ENCODE measurements at regions not wholly inside any gene's neighbourhood (a gene's known extent, or its start where the extent isn't known, plus 50 kb on each side); places are given as distances from the start of the nearest gene placed in this dataset.

DNA sequence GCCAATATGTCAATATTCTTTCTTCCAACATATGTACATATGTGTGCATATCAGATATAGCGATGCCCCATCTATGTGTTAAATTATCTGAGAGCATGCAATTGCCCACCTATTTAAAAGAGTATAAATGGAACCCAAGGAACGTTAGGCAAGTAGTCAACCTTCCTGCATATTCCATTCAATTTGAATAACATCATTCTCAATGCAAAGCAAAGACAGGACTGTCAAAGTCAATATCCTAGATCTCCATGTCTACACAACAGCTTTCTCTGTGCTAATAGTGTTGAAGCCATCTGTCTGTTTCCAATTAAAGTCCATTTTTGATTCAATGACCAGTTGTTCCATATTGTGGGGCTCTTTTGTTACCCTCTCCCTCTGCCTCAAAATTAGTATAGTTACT, 85.3 kb upstream of the COX7C start:
- POLR2A ChIA-PET: no interaction called here
- ATAC-seq: no peak

DNA sequence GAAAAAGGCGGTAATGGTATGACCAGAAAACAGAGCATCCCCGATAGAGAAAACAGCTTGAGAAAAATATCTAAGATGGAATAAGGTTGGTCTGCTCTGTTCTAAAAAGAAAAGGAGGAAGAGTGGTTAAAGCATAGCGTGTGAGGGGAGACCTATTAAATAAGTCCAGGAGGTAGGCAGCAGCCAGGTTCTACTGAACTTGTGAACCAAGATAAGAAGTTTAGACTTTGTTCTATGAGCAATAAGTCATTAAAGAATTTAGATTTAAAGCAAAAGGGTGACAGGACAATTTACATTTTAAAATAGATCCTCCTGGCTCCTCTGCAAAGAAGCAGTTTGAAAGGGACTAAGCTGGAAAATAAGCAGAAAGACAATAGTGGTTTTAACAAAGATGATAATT, 81.3 kb upstream of the COX7C start:
- Mint-ChIP-seq H3K4me1 (no peaks in the 10 kb centered on the region), H3K9me3 (no peaks in the 10 kb centered on the region), H3K36me3 (no peaks in the 10 kb centered on the region), H3K27me3 (ENCODE audit: low read depth) (no peaks in the 10 kb centered on the region), H3K4me3 (no peak overlapping the region), H3K27ac (no peak overlapping the region)
- TF ChIP-seq, protein P1, sequence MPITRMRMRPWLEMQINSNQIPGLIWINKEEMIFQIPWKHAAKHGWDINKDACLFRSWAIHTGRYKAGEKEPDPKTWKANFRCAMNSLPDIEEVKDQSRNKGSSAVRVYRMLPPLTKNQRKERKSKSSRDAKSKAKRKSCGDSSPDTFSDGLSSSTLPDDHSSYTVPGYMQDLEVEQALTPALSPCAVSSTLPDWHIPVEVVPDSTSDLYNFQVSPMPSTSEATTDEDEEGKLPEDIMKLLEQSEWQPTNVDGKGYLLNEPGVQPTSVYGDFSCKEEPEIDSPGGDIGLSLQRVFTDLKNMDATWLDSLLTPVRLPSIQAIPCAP (CRISPR knock-in tag; IDR thresholded peaks at IDR 0.05): no peak
- TF ChIP-seq NFE2L1 (CRISPR knock-in tag; IDR thresholded peaks at IDR 0.05) (no peak), CREB1 (CRISPR knock-in tag; IDR thresholded peaks at IDR 0.05) (no peak), GRHL2 (CRISPR knock-in tag; IDR thresholded peaks at IDR 0.05; ENCODE audit: insufficient replicate concordance, severe bottlenecking) (no peak), ZNF232 (CRISPR knock-in tag; IDR thresholded peaks at IDR 0.05) (no peak), TEAD1 (CRISPR knock-in tag; IDR thresholded peaks at IDR 0.05) (no peak), EMX1 (CRISPR knock-in tag; IDR thresholded peaks at IDR 0.05) (no peak)
- TF ChIP-seq, protein P2, sequence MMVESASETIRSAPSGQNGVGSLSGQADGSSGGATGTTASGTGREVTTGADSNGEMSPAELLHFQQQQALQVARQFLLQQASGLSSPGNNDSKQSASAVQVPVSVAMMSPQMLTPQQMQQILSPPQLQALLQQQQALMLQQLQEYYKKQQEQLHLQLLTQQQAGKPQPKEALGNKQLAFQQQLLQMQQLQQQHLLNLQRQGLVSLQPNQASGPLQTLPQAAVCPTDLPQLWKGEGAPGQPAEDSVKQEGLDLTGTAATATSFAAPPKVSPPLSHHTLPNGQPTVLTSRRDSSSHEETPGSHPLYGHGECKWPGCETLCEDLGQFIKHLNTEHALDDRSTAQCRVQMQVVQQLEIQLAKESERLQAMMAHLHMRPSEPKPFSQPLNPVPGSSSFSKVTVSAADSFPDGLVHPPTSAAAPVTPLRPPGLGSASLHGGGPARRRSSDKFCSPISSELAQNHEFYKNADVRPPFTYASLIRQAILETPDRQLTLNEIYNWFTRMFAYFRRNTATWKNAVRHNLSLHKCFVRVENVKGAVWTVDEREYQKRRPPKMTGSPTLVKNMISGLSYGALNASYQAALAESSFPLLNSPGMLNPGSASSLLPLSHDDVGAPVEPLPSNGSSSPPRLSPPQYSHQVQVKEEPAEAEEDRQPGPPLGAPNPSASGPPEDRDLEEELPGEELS (CRISPR knock-in tag; IDR thresholded peaks at IDR 0.05): no peak
- TF ChIP-seq, protein P3, sequence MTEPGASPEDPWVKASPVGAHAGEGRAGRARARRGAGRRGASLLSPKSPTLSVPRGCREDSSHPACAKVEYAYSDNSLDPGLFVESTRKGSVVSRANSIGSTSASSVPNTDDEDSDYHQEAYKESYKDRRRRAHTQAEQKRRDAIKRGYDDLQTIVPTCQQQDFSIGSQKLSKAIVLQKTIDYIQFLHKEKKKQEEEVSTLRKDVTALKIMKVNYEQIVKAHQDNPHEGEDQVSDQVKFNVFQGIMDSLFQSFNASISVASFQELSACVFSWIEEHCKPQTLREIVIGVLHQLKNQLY (CRISPR knock-in tag; IDR thresholded peaks at IDR 0.05): no peak
- DNase-seq (ENCODE audit: low spot score): no peak
- ChIA-PET POLR2A (no interaction called here), CTCF (no interaction called here)
- ATAC-seq: no peak

More for the DNA sequence above, 85.3 kb upstream of the COX7C start:
- H3K27me3 Mint-ChIP-seq (ENCODE audit: low read depth): no peaks in the 10 kb centered on the region
- H3K36me3 Mint-ChIP-seq: no peaks in the 10 kb centered on the region
- no peak overlapping the region for H3K27ac Mint-ChIP-seq
- H3K4me3 Mint-ChIP-seq: no peak overlapping the region
- no peaks in the 10 kb centered on the region for H3K4me1 Mint-ChIP-seq
- TF ChIP-seq ZNF416 (CRISPR knock-in tag; IDR thresholded peaks at IDR 0.05): no peak
- no peak for TF ChIP-seq ZNF138 (CRISPR knock-in tag; conservative IDR thresholded peaks at IDR 0.05)
- TF ChIP-seq, protein P4, sequence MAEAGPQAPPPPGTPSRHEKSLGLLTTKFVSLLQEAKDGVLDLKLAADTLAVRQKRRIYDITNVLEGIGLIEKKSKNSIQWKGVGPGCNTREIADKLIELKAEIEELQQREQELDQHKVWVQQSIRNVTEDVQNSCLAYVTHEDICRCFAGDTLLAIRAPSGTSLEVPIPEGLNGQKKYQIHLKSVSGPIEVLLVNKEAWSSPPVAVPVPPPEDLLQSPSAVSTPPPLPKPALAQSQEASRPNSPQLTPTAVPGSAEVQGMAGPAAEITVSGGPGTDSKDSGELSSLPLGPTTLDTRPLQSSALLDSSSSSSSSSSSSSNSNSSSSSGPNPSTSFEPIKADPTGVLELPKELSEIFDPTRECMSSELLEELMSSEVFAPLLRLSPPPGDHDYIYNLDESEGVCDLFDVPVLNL (CRISPR knock-in tag; IDR thresholded peaks at IDR 0.05; ENCODE audit: borderline replicate concordance, low read depth): no peak
- TF ChIP-seq, protein P5, sequence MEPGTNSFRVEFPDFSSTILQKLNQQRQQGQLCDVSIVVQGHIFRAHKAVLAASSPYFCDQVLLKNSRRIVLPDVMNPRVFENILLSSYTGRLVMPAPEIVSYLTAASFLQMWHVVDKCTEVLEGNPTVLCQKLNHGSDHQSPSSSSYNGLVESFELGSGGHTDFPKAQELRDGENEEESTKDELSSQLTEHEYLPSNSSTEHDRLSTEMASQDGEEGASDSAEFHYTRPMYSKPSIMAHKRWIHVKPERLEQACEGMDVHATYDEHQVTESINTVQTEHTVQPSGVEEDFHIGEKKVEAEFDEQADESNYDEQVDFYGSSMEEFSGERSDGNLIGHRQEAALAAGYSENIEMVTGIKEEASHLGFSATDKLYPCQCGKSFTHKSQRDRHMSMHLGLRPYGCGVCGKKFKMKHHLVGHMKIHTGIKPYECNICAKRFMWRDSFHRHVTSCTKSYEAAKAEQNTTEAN (CRISPR knock-in tag; IDR thresholded peaks at IDR 0.05): no peak
- TF ChIP-seq TEAD1 (CRISPR knock-in tag; IDR thresholded peaks at IDR 0.05): no peak
- no peak for TF ChIP-seq KAT7 (CRISPR knock-in tag; IDR thresholded peaks at IDR 0.05; ENCODE audit: borderline replicate concordance)
- TF ChIP-seq, protein P6, sequence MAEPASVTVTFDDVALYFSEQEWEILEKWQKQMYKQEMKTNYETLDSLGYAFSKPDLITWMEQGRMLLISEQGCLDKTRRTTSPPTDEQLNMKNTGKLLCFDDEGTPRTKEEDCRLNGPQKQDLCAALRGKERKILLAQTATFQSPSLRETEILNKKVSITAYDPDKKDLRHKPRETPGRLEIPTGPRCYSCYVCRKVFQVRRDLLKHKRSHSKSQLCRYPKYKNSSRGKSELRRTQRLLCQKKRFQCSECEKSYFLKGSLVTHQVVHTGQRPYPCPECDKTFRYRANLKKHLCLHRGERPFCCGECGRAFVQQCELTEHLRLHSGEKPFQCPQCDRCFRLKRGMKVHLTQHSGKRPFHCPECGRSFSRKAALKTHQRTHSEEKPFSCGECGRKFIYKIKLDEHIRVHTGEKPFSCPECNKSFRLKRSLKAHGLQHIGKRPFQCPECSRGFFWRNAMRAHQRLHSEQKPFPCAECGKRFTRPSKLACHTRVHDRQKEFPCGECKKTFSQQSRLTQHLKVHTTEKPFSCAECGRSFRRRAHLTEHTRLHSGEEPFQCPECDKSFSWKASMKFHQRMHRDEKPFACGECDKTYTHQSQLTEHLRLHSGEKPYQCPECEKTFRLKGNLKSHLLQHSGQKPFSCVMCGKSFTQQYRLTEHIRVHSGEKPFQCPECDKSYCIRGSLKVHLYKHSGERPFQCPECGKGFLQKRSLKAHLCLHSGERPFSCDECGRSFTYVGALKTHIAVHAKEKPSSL (CRISPR knock-in tag; conservative IDR thresholded peaks at IDR 0.05): no peak
- no peak for TF ChIP-seq FOXP1 (CRISPR knock-in tag; IDR thresholded peaks at IDR 0.05; ENCODE audit: borderline replicate concordance)
- TF ChIP-seq NR3C1 (CRISPR knock-in tag; conservative IDR thresholded peaks at IDR 0.05; ENCODE audit: low read depth): no peak
- TF ChIP-seq RORB (CRISPR knock-in tag; IDR thresholded peaks at IDR 0.05): no peak
- no peak for DNase-seq (ENCODE audit: low spot score)
- CTCF ChIA-PET: no interaction called here
- no peaks in the 10 kb centered on the region for H3K9me3 Mint-ChIP-seq
